SU-DHL-6 (cell line): ENCODE measurements at regions not wholly inside any gene's neighbourhood (a gene's known extent, or its start where the extent isn't known, plus 50 kb on each side); places are given as distances from the start of the nearest gene placed in this dataset.

ENCODE experiments used
- CTCF ChIP-seq: fragments of 200-600 bp; sonication (generic); IDR thresholded peaks from one replicate; pipeline ENCODE4 v1.5.1; 2017; ENCODE audit warnings: antibody characterized with exemption, mild to moderate bottlenecking, low read length, moderate library complexity; ENCODE audit not compliant: insufficient read depth, poor library complexity, severe bottlenecking
- EZH2phosphoT487 ChIP-seq: fragments of 200-600 bp; sonication (generic), shearing (Covaris generic); conservative IDR thresholded peaks from 2 replicates; pipeline ENCODE4 v1.6.1; 2018; ENCODE audit warnings: mild to moderate bottlenecking, antibody characterized with exemption, low read length, moderate library complexity, mixed read lengths

DNA sequence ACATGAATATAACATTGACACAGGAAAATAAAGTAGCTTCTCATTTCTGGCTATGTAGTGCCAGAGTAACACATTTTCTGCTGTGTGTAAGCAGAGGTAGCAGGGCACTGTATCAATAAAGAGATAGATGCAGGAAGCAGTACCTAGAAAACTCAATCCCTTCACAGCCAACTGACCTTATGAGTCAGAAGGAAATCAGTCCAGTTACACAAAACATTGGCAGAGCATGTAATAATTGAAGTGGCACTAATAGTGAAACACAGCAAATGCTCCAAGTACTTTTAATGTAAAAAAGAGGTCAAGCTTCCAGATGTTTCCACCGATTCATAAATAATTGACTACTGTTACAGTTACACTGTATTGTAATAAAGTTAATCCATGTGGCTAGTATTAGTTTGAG, 706.6 kb downstream of the EFNA5 start:
- no peak for TF ChIP-seq CTCF
- TF ChIP-seq EZH2phosphoT487, result no peak
